Lower lobe of right lung (tissue), 2 donors: ENCODE measurements at regions not wholly inside any gene's neighbourhood (a gene's known extent, or its start where the extent isn't known, plus 50 kb on each side); places are given as distances from the start of the nearest gene placed in this dataset.

Experiments used
- ATAC-seq, 2 donors: fragments of 200-7000 bp; cut with Tn5 transposase; one replicate each; pipeline ENCODE4 v1.9.1; 2020 to 2022; ENCODE audit warnings: mild to moderate bottlenecking in 2 of 2, moderate library complexity in 2 of 2
- DNase-seq: peaks from one replicate; pipeline ENCODE4 v3.0.0-alpha.2; 2020
- H3K27ac ChIP-seq: fragments of 200-600 bp; one replicate; pipeline ENCODE4 v1.8.0; 2022
- H3K27me3 ChIP-seq: fragments of 200-600 bp; one replicate; pipeline ENCODE4 v1.8.0; 2022; ENCODE audit warnings: low read depth
- H3K36me3 ChIP-seq: fragments of 200-600 bp; one replicate; pipeline ENCODE4 v1.8.0; 2022; ENCODE audit warnings: mild to moderate bottlenecking
- H3K4me1 ChIP-seq: fragments of 200-600 bp; one replicate; pipeline ENCODE4 v1.8.0; 2022
- H3K4me3 ChIP-seq: fragments of 200-600 bp; one replicate; pipeline ENCODE4 v1.8.0; 2022; ENCODE audit warnings: mild to moderate bottlenecking
- H3K9me3 ChIP-seq: fragments of 200-600 bp; one replicate; pipeline ENCODE4 v1.8.0; 2022
- CTCF ChIP-seq: fragments of 200-600 bp; IDR thresholded peaks from one replicate; pipeline ENCODE4 v1.8.0; 2022; ENCODE audit warnings: antibody characterized with exemption, mild to moderate bottlenecking
- intact Hi-C: fragments of 100-400 bp; cut with DNase I; formaldehyde crosslinking; loops from one replicate; pipeline ENCODE4 v1.11.0; 2022
- donor health status: DM: no; HTN: yes; CAD: no; lungs with severe emphysema.

- intact Hi-C loops, result no loop called here
- Histone ChIP-seq H3K4me1 (no peaks in the 10 kb centered on the region), H3K36me3 (no peaks in the 10 kb centered on the region), H3K4me3 (no peak overlapping the region), H3K27ac (no peak overlapping the region), H3K27me3 (no peaks in the 10 kb centered on the region), H3K9me3 (no peaks in the 10 kb centered on the region)
- DNase-seq, result no peak
- ATAC-seq, result no peak
- no peak for TF ChIP-seq CTCF
Measured at GRCh38 chr2:160810406-160810805, 316.8 kb upstream of the RBMS1 start.

- Histone ChIP-seq H3K27me3 (no peaks in the 10 kb centered on the region), H3K4me1 (no peaks in the 10 kb centered on the region), H3K9me3 (no peaks in the 10 kb centered on the region), H3K36me3 (no peaks in the 10 kb centered on the region), H3K27ac (no peak overlapping the region), H3K4me3 (no peak overlapping the region)
- intact Hi-C loops, result no loop called here
- ATAC-seq (peak in 1 of 2 donors; percentile 71), DNase-seq (no peak)
- no peak for TF ChIP-seq CTCF
Measured at GRCh38 chr2:160812830-160813505, 319.4 kb upstream of the RBMS1 start.

GRCh38 chr2:160813506-160813858 lies 319.9 kb upstream of the RBMS1 start:
- no peaks in the 10 kb centered on the region for H3K9me3 ChIP-seq
- intact Hi-C loops, result no loop called here
- no peak for DNase-seq
- no peaks in the 10 kb centered on the region for H3K4me1 ChIP-seq
- H3K27me3 ChIP-seq, result no peaks in the 10 kb centered on the region
- H3K27ac ChIP-seq, result no peak overlapping the region
- TF ChIP-seq CTCF, result no peak
- no peak overlapping the region for H3K4me3 ChIP-seq
- no peaks in the 10 kb centered on the region for H3K36me3 ChIP-seq
- peak in 1 of 2 donors; percentile 26 for ATAC-seq

GRCh38 chr2:160816916-160817499 lies 323.4 kb upstream of the RBMS1 start:
- ATAC-seq (no peak), DNase-seq (no peak)
- Histone ChIP-seq H3K4me1 (no peaks in the 10 kb centered on the region), H3K9me3 (no peaks in the 10 kb centered on the region), H3K27ac (no peak overlapping the region), H3K4me3 (no peak overlapping the region), H3K36me3 (no peaks in the 10 kb centered on the region), H3K27me3 (no peaks in the 10 kb centered on the region)
- intact Hi-C loops, result no loop called here
- TF ChIP-seq CTCF, result no peak

GRCh38 chr2:160820691-160821090 lies 327.1 kb upstream of the RBMS1 start:
- no peak overlapping the region for H3K27ac ChIP-seq
- no peaks in the 10 kb centered on the region for H3K27me3 ChIP-seq
- DNase-seq (no peak), ATAC-seq (no peak)
- no peak for TF ChIP-seq CTCF
- intact Hi-C loops, result no loop called here
- H3K9me3 ChIP-seq, result peaks cover 15% of the 10 kb centered on the region
- H3K36me3 ChIP-seq, result no peaks in the 10 kb centered on the region
- H3K4me1 ChIP-seq, result no peaks in the 10 kb centered on the region
- H3K4me3 ChIP-seq, result no peak overlapping the region
